ENCODE measurements at regions not wholly inside any gene's neighbourhood (a gene's known extent, or its start where the extent isn't known, plus 50 kb on each side); places are given as distances from the start of the nearest gene placed in this dataset.

- Mint-ChIP-seq H3K9me3 (no peaks in the 10 kb centered on the region), H3K4me3 (no peak overlapping the region), H3K27me3 (ENCODE audit: low read depth in 2 of 2) (no peaks in the 10 kb centered on the region), H3K36me3 (no peaks in the 10 kb centered on the region), H3K4me1 (no peaks in the 10 kb centered on the region), H3K27ac (no peak overlapping the region)
- no peak for ATAC-seq
- H3K27me3 ChIP-seq (ENCODE audit: control insufficient read depth, insufficient read depth, low read length), result no peaks in the 10 kb centered on the region
- H3K4me3 ChIP-seq (ENCODE audit: low read length), result no peak overlapping the region
- H3K36me3 ChIP-seq (ENCODE audit: control insufficient read depth, insufficient read depth, low read length), result no peaks in the 10 kb centered on the region
- no peaks in the 10 kb centered on the region for H3K9me3 ChIP-seq (ENCODE audit: control insufficient read depth, insufficient read depth, low read length)
- H3K4me1 ChIP-seq (ENCODE audit: control insufficient read depth, insufficient read depth, low read length), result no peaks in the 10 kb centered on the region
- DNase-seq, result no peak
- WGBS (ENCODE audit: insufficient coverage), result no CpG with 5 or more reads among the region's 1 CpG
- intact Hi-C loops (cut with micrococcal nuclease), result no loop called here
- no peak overlapping the region for H3K27ac ChIP-seq (ENCODE audit: low read length)
- TF ChIP-seq, protein P1, sequence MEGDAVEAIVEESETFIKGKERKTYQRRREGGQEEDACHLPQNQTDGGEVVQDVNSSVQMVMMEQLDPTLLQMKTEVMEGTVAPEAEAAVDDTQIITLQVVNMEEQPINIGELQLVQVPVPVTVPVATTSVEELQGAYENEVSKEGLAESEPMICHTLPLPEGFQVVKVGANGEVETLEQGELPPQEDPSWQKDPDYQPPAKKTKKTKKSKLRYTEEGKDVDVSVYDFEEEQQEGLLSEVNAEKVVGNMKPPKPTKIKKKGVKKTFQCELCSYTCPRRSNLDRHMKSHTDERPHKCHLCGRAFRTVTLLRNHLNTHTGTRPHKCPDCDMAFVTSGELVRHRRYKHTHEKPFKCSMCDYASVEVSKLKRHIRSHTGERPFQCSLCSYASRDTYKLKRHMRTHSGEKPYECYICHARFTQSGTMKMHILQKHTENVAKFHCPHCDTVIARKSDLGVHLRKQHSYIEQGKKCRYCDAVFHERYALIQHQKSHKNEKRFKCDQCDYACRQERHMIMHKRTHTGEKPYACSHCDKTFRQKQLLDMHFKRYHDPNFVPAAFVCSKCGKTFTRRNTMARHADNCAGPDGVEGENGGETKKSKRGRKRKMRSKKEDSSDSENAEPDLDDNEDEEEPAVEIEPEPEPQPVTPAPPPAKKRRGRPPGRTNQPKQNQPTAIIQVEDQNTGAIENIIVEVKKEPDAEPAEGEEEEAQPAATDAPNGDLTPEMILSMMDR (IDR thresholded peaks at IDR 0.05), result no peak
Measured at GRCh38 chr6:122012578-122012977, 386.9 kb upstream of the HSF2 start.

- Mint-ChIP-seq H3K9me3 (no peaks in the 10 kb centered on the region), H3K4me1 (no peaks in the 10 kb centered on the region), H3K36me3 (no peaks in the 10 kb centered on the region), H3K27me3 (ENCODE audit: low read depth in 2 of 2) (no peaks in the 10 kb centered on the region), H3K4me3 (no peak overlapping the region), H3K27ac (no peak overlapping the region)
- WGBS (ENCODE audit: insufficient coverage), result 83% methylated on average over 1 of the region's 3 CpGs
- H3K4me3 ChIP-seq (ENCODE audit: low read length), result no peak overlapping the region
- ATAC-seq (no peak), DNase-seq (no peak)
- no peaks in the 10 kb centered on the region for H3K27me3 ChIP-seq (ENCODE audit: control insufficient read depth, insufficient read depth, low read length)
- no peak overlapping the region for H3K27ac ChIP-seq (ENCODE audit: low read length)
- no peaks in the 10 kb centered on the region for H3K9me3 ChIP-seq (ENCODE audit: control insufficient read depth, insufficient read depth, low read length)
- intact Hi-C loops (cut with micrococcal nuclease), result no loop called here
- H3K4me1 ChIP-seq (ENCODE audit: control insufficient read depth, insufficient read depth, low read length), result no peaks in the 10 kb centered on the region
- TF ChIP-seq, protein P1 (IDR thresholded peaks at IDR 0.05), result no peak
- H3K36me3 ChIP-seq (ENCODE audit: control insufficient read depth, insufficient read depth, low read length), result no peaks in the 10 kb centered on the region
Measured at GRCh38 chr6:122014961-122015360, 384.5 kb upstream of the HSF2 start.

GRCh38 chr6:122020588-122021264, 378.7 kb upstream of the HSF2 start:
- no peak for ATAC-seq
- no peaks in the 10 kb centered on the region for H3K36me3 Mint-ChIP-seq
- no peak overlapping the region for H3K27ac Mint-ChIP-seq
- Histone ChIP-seq H3K27me3 (ENCODE audit: control insufficient read depth, insufficient read depth, low read length) (no peaks in the 10 kb centered on the region), H3K36me3 (ENCODE audit: control insufficient read depth, insufficient read depth, low read length) (no peaks in the 10 kb centered on the region), H3K9me3 (ENCODE audit: control insufficient read depth, insufficient read depth, low read length) (no peaks in the 10 kb centered on the region), H3K4me3 (ENCODE audit: low read length) (no peak overlapping the region), H3K4me1 (ENCODE audit: control insufficient read depth, insufficient read depth, low read length) (no peaks in the 10 kb centered on the region), H3K27ac (ENCODE audit: low read length) (no peak overlapping the region)
- DNase-seq, result no peak
- H3K4me3 Mint-ChIP-seq, result no peak overlapping the region
- peaks cover 0 to 5% of the 10 kb centered on the region in 2 donors for H3K4me1 Mint-ChIP-seq
- 54% methylated on average over 2 of the region's 3 CpGs for WGBS (ENCODE audit: insufficient coverage)
- peaks cover 3 to 4% of the 10 kb centered on the region in 2 donors for H3K9me3 Mint-ChIP-seq
- H3K27me3 Mint-ChIP-seq (ENCODE audit: low read depth in 2 of 2), result no peaks in the 10 kb centered on the region
- intact Hi-C loops (cut with micrococcal nuclease), result no loop called here
- TF ChIP-seq, protein P1 (IDR thresholded peaks at IDR 0.05), result no peak

DNA sequence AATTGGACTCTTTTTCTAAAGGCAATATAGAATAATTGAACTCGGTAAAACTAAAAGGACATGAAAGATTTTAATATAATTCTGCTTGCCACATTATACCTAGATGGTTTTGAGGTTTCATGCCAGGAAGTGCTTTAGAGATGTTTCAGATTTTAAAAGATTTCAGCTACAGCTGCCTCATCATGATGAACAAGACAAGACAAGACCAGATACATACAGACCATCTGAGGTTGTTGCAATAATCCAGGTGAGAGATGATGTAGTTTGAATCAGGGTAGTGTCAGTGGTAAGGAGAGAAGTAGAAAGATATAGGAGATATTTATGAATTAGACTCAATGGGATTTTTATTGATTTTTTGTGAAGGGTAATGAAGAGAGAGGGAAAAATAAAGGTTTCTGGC, 374.3 kb upstream of the HSF2 start:
- no peak overlapping the region for H3K27ac Mint-ChIP-seq
- Histone ChIP-seq H3K4me3 (ENCODE audit: low read length) (no peak overlapping the region), H3K9me3 (ENCODE audit: control insufficient read depth, insufficient read depth, low read length) (no peaks in the 10 kb centered on the region), H3K36me3 (ENCODE audit: control insufficient read depth, insufficient read depth, low read length) (no peaks in the 10 kb centered on the region), H3K27me3 (ENCODE audit: control insufficient read depth, insufficient read depth, low read length) (peaks cover 2% of the 10 kb centered on the region), H3K27ac (ENCODE audit: low read length) (no peak overlapping the region), H3K4me1 (ENCODE audit: control insufficient read depth, insufficient read depth, low read length) (no peaks in the 10 kb centered on the region)
- intact Hi-C loops (cut with micrococcal nuclease), result no loop called here
- no CpG with 5 or more reads among the region's 1 CpG for WGBS (ENCODE audit: insufficient coverage)
- H3K27me3 Mint-ChIP-seq (ENCODE audit: low read depth in 2 of 2), result no peaks in the 10 kb centered on the region
- H3K9me3 Mint-ChIP-seq, result peaks cover 4 to 5% of the 10 kb centered on the region in 2 donors
- peaks cover 0 to 5% of the 10 kb centered on the region in 2 donors for H3K4me1 Mint-ChIP-seq
- ATAC-seq (no peak), DNase-seq (no peak)
- TF ChIP-seq, protein P1 (IDR thresholded peaks at IDR 0.05), result no peak
- H3K36me3 Mint-ChIP-seq, result no peaks in the 10 kb centered on the region
- H3K4me3 Mint-ChIP-seq, result no peak overlapping the region
